ENCODE measurements at regions not wholly inside any gene's neighbourhood (a gene's known extent, or its start where the extent isn't known, plus 50 kb on each side); places are given as distances from the start of the nearest gene placed in this dataset.
"Not testable (repeated sequence)": the region's sequence is repeated elsewhere in the genome, so short reads cannot be mapped to it uniquely, and the experiment has no call there.

DNA sequence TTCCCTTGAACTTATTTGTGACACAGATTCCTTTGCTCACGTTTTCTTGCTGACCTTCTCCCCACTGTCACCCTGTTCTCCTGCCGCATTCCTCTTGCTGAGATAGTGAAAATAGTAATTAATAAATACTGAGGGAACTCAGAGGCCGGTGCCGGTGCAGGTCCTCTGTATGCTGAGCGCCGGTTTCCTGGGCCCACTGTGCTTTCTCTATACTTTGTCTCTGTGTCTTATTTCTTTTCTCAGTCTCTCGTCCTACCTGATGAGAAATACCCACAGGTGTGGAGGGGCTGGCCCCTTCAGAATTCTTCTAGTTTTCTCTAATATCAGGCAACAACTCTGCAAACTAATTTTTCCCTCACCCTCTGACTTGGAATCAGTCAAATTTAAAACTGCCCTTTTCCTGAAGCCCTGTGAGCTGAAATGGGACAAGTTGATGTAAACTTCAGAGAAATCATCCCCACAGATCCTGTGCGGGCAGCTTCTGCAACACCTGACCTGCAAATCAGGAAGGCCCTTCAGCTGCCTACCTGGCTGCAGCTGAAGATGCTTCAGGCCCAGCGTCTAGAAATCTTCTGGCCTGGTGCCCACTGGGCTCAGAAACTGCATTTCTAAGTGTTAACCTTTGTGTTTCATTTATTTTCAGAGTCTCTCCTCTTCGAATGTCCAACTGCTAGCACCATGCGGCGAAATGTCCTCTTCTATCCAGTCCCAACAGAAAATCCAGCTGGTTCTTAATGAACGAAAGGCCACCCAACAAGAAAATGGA, 149.7 kb downstream of the TMEM121 start:
- not testable (repeated sequence) for H3K4me3 ChIP-seq (ENCODE audit: insufficient read depth, low read depth, low read length); H3K36me3 ChIP-seq (replicated peaks; ENCODE audit: control insufficient read depth, insufficient read depth, low read length); DNase-seq; H3K27me3 ChIP-seq (ENCODE audit: control insufficient read depth, insufficient read depth, low read length)

DNA sequence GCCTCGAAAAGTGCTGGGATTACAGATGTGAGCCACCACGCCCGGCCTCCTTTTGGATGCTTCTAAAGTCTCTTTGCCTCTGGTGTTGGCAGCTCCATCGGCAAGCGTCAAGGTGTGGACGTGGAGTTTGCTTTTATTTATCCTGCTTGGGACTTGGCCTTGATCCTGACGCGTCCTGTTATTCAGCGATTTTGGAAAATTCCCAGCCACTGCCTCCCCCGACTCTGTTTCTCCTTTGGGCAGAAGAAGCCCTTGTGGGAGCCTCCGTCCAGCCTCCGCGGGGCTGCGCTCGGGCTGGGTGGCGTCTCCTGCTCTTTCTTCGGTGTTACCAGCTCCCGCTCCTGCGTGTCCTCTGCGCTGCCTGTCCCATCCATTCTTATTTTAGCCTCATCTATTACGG, 151.7 kb downstream of the TMEM121 start:
- not testable (repeated sequence) for H3K4me3 ChIP-seq (ENCODE audit: insufficient read depth, low read depth, low read length); DNase-seq; H3K36me3 ChIP-seq (replicated peaks; ENCODE audit: control insufficient read depth, insufficient read depth, low read length); H3K27me3 ChIP-seq (ENCODE audit: control insufficient read depth, insufficient read depth, low read length)

DNA sequence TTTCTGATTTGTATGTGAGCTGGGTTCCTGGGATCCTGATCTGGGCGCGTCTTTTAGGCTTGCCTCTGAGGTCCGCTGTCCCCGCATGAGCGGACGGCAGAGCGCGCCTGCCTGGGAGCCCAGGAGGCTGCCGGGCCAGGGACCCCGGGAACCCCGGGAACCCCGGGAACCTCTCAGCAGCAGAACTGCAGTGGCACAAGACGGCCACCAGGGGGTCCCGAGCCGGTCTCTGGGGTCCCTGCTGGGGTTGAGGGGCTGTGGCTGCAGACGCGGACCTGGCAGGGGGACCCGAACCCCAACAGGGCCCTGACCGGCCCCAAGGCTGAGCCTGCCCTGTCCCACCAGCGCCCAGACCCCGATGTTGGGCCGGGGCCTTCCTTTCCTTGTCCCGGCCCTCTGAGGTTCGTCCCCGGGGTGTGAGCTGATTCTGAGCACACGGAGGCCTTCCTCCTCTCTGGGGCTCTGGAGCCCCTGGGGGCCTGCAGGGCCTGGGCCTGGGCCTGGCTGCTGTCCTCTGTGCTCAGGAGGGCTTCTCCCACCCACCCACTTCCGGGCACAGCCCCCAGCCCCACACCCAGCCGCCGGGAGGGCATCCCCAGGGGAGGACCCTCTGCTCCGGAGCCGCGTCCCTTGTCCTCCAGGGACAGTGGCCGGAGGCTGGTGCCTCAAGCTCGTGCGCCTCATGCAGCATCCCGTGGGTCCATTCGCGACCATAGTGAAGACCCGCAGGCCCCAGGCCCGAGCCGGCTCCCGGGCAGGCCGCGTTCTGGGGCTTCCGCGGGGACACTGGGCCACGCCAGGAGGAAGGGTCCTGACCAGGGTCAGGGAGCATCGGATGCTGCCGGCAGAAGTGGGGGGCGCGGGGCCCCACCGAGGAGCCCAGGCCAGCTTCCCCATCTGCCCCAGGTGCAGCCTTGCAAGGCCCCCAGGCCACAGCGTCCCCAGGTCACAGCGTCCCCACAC, 152.9 kb downstream of the TMEM121 start:
- not testable (repeated sequence) for DNase-seq; H3K36me3 ChIP-seq (replicated peaks; ENCODE audit: control insufficient read depth, insufficient read depth, low read length); H3K4me3 ChIP-seq (ENCODE audit: insufficient read depth, low read depth, low read length); H3K27me3 ChIP-seq (ENCODE audit: control insufficient read depth, insufficient read depth, low read length)

- H3K36me3 ChIP-seq (replicated peaks; ENCODE audit: control insufficient read depth, insufficient read depth, low read length); H3K27me3 ChIP-seq (ENCODE audit: control insufficient read depth, insufficient read depth, low read length); DNase-seq; H3K4me3 ChIP-seq (ENCODE audit: insufficient read depth, low read depth, low read length): not testable (repeated sequence)
Measured at GRCh38 chr14:105679959-105680735, 153.8 kb downstream of the TMEM121 start.

DNA sequence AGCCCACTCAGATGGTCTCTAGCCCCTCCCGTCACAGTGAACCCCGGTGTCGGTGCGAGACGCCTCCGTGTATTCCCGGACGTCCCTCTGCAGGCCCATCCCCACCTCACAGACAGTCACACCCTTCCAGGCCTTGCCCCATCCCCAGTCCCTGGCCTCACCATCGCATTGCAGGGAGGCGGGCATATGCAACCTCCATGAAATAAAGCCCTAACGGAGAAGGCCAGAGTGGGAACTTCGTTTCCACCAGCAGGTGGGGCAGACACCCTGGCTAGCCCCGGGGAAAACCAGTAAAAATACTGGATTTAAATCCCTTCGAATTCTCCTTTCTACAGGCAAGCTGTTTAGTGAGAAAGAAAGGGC, 154.3 kb downstream of the TMEM121 start:
- not testable (repeated sequence) for DNase-seq; H3K36me3 ChIP-seq (replicated peaks; ENCODE audit: control insufficient read depth, insufficient read depth, low read length); H3K4me3 ChIP-seq (ENCODE audit: insufficient read depth, low read depth, low read length); H3K27me3 ChIP-seq (ENCODE audit: control insufficient read depth, insufficient read depth, low read length)

- H3K36me3 ChIP-seq (replicated peaks; ENCODE audit: control insufficient read depth, insufficient read depth, low read length), result not testable (repeated sequence)
Measured at GRCh38 chr14:105681606-105682185, 155.3 kb downstream of the TMEM121 start.

GRCh38 chr14:105682442-105682841, 156.1 kb downstream of the TMEM121 start:
- not testable (repeated sequence) for H3K27me3 ChIP-seq (ENCODE audit: control insufficient read depth, insufficient read depth, low read length); H3K36me3 ChIP-seq (replicated peaks; ENCODE audit: control insufficient read depth, insufficient read depth, low read length); H3K4me3 ChIP-seq (ENCODE audit: insufficient read depth, low read depth, low read length); DNase-seq

More at GRCh38 chr14:105681606-105682185, 155.3 kb downstream of the TMEM121 start:
- not testable (repeated sequence) for H3K4me3 ChIP-seq (ENCODE audit: insufficient read depth, low read depth, low read length); DNase-seq; H3K27me3 ChIP-seq (ENCODE audit: control insufficient read depth, insufficient read depth, low read length)

- H3K27me3 ChIP-seq (ENCODE audit: control insufficient read depth, insufficient read depth, low read length), result no peaks in the 10 kb centered on the region
- no peak for DNase-seq
- H3K4me3 ChIP-seq (ENCODE audit: insufficient read depth, low read depth, low read length), result no peak overlapping the region
- no peaks in the 10 kb centered on the region for H3K36me3 ChIP-seq (replicated peaks; ENCODE audit: control insufficient read depth, insufficient read depth, low read length)
Measured at GRCh38 chr14:105682956-105683570, 156.7 kb downstream of the TMEM121 start.

GRCh38 chr14:105684056-105684455, 157.7 kb downstream of the TMEM121 start:
- H3K36me3 ChIP-seq (replicated peaks; ENCODE audit: control insufficient read depth, insufficient read depth, low read length); DNase-seq; H3K4me3 ChIP-seq (ENCODE audit: insufficient read depth, low read depth, low read length); H3K27me3 ChIP-seq (ENCODE audit: control insufficient read depth, insufficient read depth, low read length): not testable (repeated sequence)

- not testable (repeated sequence) for H3K27me3 ChIP-seq (ENCODE audit: control insufficient read depth, insufficient read depth, low read length); H3K4me3 ChIP-seq (ENCODE audit: insufficient read depth, low read depth, low read length); DNase-seq; H3K36me3 ChIP-seq (replicated peaks; ENCODE audit: control insufficient read depth, insufficient read depth, low read length)
Measured at GRCh38 chr14:105684597-105684996, 158.2 kb downstream of the TMEM121 start.

DNA sequence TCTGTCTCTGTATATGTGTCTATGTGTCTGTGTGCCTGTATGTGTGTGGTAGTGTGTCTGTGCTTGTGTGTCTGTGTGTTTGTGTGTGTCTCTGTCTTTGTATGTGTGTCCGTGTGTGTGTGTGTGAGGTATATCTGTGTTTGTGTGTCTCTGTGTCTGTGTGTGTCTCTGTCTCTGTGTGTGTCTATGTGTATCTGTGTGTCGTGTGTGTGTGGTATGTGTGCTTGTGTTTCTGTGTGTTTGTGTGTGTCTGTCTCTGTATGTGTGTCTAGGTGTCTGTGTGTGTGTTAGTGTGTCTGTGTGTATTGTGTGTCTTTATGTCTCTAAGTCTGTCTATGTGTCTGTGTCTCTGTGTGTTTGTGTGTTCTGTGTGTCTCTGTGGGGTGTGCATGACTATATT, 158.6 kb downstream of the TMEM121 start:
- Histone ChIP-seq H3K27me3 (ENCODE audit: control insufficient read depth, insufficient read depth, low read length) (no peaks in the 10 kb centered on the region), H3K36me3 (replicated peaks; ENCODE audit: control insufficient read depth, insufficient read depth, low read length) (no peaks in the 10 kb centered on the region), H3K4me3 (ENCODE audit: insufficient read depth, low read depth, low read length) (no peak overlapping the region)
- DNase-seq, result no peak

DNA sequence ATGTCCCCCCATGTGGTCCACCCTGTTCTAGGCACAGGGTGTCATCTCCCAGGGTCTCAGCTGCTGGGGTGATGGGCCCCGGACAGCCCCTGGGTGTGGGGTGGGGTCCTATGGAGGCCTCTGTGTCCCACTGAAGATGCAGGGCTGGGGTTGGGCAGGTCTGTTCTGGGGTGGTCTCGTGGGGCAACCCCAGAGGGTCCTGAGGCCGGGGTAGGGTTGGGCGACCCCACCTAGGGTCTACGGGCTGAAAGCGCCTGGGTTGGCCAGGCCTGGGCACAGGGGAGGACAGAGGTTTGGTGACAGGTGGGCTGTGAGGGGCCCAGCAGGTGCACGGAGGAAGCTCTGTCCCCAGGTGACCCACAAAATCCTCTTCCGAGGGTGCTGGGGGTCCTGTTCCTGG, 159.2 kb downstream of the TMEM121 start:
- H3K27me3 ChIP-seq (ENCODE audit: control insufficient read depth, insufficient read depth, low read length); H3K4me3 ChIP-seq (ENCODE audit: insufficient read depth, low read depth, low read length); H3K36me3 ChIP-seq (replicated peaks; ENCODE audit: control insufficient read depth, insufficient read depth, low read length); DNase-seq: not testable (repeated sequence)

DNA sequence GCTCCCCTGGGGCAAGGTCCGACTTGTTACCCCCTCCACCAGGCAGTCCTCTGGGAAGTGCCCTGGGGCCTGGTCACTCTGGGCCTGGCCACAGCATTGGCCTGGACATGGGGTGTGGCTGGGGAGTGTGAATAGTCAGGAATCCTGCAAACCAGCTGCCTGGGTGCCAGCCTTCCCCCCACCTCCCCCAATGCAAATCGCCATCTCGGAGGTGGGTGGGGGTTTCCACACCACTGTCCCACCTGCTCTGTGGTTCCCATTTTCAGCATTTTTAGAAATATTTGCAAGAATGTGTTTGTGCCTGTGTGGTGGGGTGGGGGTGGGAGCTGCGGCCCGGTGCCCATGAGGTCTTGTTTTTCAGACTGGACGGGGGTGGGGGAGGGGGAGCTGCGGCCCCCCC, 159.7 kb downstream of the TMEM121 start:
- not testable (repeated sequence) for DNase-seq; H3K27me3 ChIP-seq (ENCODE audit: control insufficient read depth, insufficient read depth, low read length); H3K36me3 ChIP-seq (replicated peaks; ENCODE audit: control insufficient read depth, insufficient read depth, low read length); H3K4me3 ChIP-seq (ENCODE audit: insufficient read depth, low read depth, low read length)
